SK-N-SH (cell line): ENCODE measurements at regions not wholly inside any gene's neighbourhood (a gene's known extent, or its start where the extent isn't known, plus 50 kb on each side); places are given as distances from the start of the nearest gene placed in this dataset.

Source experiments
- CTCF ChIA-PET: fragments of 300-600, 350-600 bp; formaldehyde crosslinking; extraction: SDS; loops from one replicate; lab custom pipeline; 2021; lab: Yijun Ruan, JAX
- POLR2A ChIA-PET: fragments of 350-600 bp; sonication (Branson Sonifier 250); formaldehyde crosslinking; extraction: SDS; loops from one replicate; lab custom pipeline; 2020; ENCODE audit warnings: antibody characterized with exemption, inconsistent platforms; lab: Yijun Ruan, JAX
- DNase-seq: peaks from one replicate; pipeline ENCODE4 v3.0.0; 2012
- H2AFZ ChIP-seq: fragments of 200-600 bp; sonication (generic); 2 replicates; pipeline ENCODE4 v1.8.1; 2016; ENCODE audit warnings: antibody characterized with exemption, mild to moderate bottlenecking, low read depth
- H3F3A ChIP-seq: fragments of 200-600 bp; sonication (generic); replicated peaks from 2 replicates; pipeline ENCODE3; 2016; ENCODE audit warnings: antibody characterized with exemption, mild to moderate bottlenecking; ENCODE audit not compliant: insufficient read depth
- H3K27ac ChIP-seq, 2 experiments: fragments of 200-500 bp in 1 of 2; fragments of 200-600 bp in 1 of 2; sonication (Bioruptor generic) in 1 of 2; sonication (generic), shearing (Covaris generic) in 1 of 2; 2 replicates each; pipeline versions ENCODE4 v1.5.1 to v1.6.1; 2014 to 2016; ENCODE audit warnings: low read depth in 2 of 2, inconsistent platforms in 1 of 2, low read length in 1 of 2, mild to moderate bottlenecking in 1 of 2, mixed read lengths in 1 of 2
- H3K27me3 ChIP-seq: fragments of 200-600 bp; sonication (generic), shearing (Covaris generic); 2 replicates; pipeline ENCODE4 v1.6.1; 2016; ENCODE audit warnings: mixed run types; ENCODE audit not compliant: insufficient read depth
- H3K36me3 ChIP-seq, 2 experiments: fragments of 200-500 bp in 1 of 2; fragments of 200-600 bp in 1 of 2; sonication (Bioruptor generic) in 1 of 2; sonication (generic) in 1 of 2; replicated peaks in 1 of 2; 2 replicates each; pipeline versions ENCODE3 to v1.5.1; 2014 to 2016; ENCODE audit warnings: low read length in 1 of 2, mild to moderate bottlenecking in 1 of 2; ENCODE audit not compliant: insufficient read depth in 2 of 2, control insufficient read depth in 1 of 2
- H3K4me1 ChIP-seq, 2 experiments: fragments of 200-500 bp in 1 of 2; fragments of 200-600 bp in 1 of 2; sonication (Bioruptor generic) in 1 of 2; sonication (generic), shearing (Covaris generic) in 1 of 2; 2 replicates each; pipeline versions ENCODE4 v1.5.1 to v1.6.1; 2014 to 2016; ENCODE audit warnings: low read depth in 1 of 2, low read length in 1 of 2, mixed run types in 1 of 2; ENCODE audit not compliant: insufficient read depth in 2 of 2, control insufficient read depth in 1 of 2
- H3K4me2 ChIP-seq: fragments of 200-600 bp; sonication (generic), shearing (Covaris generic); 2 replicates; pipeline ENCODE4 v1.6.1; 2017; ENCODE audit warnings: mixed run types
- H3K4me3 ChIP-seq, 2 experiments: fragments of 200-500 bp in 1 of 2; fragments of 200-600 bp in 1 of 2; sonication (Bioruptor generic) in 1 of 2; sonication (generic), shearing (Covaris generic) in 1 of 2; 2 replicates each; pipeline versions ENCODE4 v1.5.1 to v1.8.1; 2014 to 2016; ENCODE audit warnings: low read depth in 2 of 2, inconsistent platforms in 1 of 2, low read length in 1 of 2, mild to moderate bottlenecking in 1 of 2, mixed read lengths in 1 of 2, moderate library complexity in 1 of 2
- H3K79me2 ChIP-seq: fragments of 200-600 bp; sonication (generic); 2 replicates; pipeline ENCODE4 v1.8.1; 2017; ENCODE audit warnings: mild to moderate bottlenecking; ENCODE audit not compliant: insufficient read depth
- H3K9ac ChIP-seq: fragments of 200-600 bp; sonication (generic); 2 replicates; pipeline ENCODE4 v1.6.1; 2017; ENCODE audit warnings: mixed run types
- H3K9me2 ChIP-seq: fragments of 200-600 bp; sonication (generic); 2 replicates; pipeline ENCODE4 v1.6.1; 2017; ENCODE audit warnings: mixed run types
- H3K9me3 ChIP-seq: fragments of 200-600 bp; sonication (generic); 2 replicates; pipeline ENCODE4 v1.6.1; 2017; ENCODE audit warnings: mixed run types, mild to moderate bottlenecking, moderate library complexity
- H4K20me1 ChIP-seq: fragments of 200-600 bp; sonication (generic); 2 replicates; pipeline ENCODE4 v1.6.1; 2017; ENCODE audit warnings: mild to moderate bottlenecking, mixed run types; ENCODE audit not compliant: insufficient read depth
- CHD2 ChIP-seq: fragments of 150-350 bp; IDR thresholded peaks from 2 replicates; pipeline ENCODE4 v1.6.1; 2018; ENCODE audit warnings: low read length; ENCODE audit not compliant: partially characterized antibody
- ELF1 ChIP-seq: IDR thresholded peaks from 2 replicates; pipeline ENCODE4 v1.4.0; 2012
- EP300 ChIP-seq, 2 experiments: IDR thresholded peaks; 2 replicates each; pipeline versions ENCODE4 v1.4.0 to v1.6.1; 2012; ENCODE audit warnings: borderline replicate concordance in 1 of 2, low read depth in 1 of 2, low read length in 1 of 2
- EZH2phosphoT487 ChIP-seq: fragments of 200-600 bp; sonication (generic); IDR thresholded peaks from 2 replicates; pipeline ENCODE4 v1.6.1; 2017; ENCODE audit warnings: low read depth, mixed run types, mild to moderate bottlenecking, antibody characterized with exemption, moderate library complexity, borderline replicate concordance
- FOSL2 ChIP-seq: IDR thresholded peaks from 2 replicates; pipeline ENCODE4 v1.4.0; 2012; ENCODE audit warnings: low read depth, mild to moderate bottlenecking, moderate library complexity, borderline replicate concordance
- FOXJ3 ChIP-seq: sonication (generic); formaldehyde crosslinking; IDR thresholded peaks from 2 replicates; pipeline ENCODE4 v1.5.1; 2020; ENCODE audit warnings: mild to moderate bottlenecking, missing genetic modification reagents
- FOXM1 ChIP-seq: IDR thresholded peaks from 2 replicates; pipeline ENCODE4 v1.4.0; 2012; ENCODE audit warnings: low read depth, mild to moderate bottlenecking
- GABPA ChIP-seq: IDR thresholded peaks from 2 replicates; pipeline ENCODE4 v1.4.0; 2012; ENCODE audit warnings: low read depth, mild to moderate bottlenecking
- GATA2 ChIP-seq: sonication (generic); formaldehyde crosslinking; IDR thresholded peaks from 2 replicates; pipeline ENCODE4 v1.5.0; 2020; ENCODE audit warnings: mild to moderate bottlenecking, missing genetic modification reagents
- JUND ChIP-seq: IDR thresholded peaks from 2 replicates; pipeline ENCODE4 v1.4.0; 2012
- MEF2A ChIP-seq: IDR thresholded peaks from 2 replicates; pipeline ENCODE4 v1.4.0; 2012; ENCODE audit warnings: low read depth, borderline replicate concordance
- MXI1 ChIP-seq: IDR thresholded peaks from 2 replicates; pipeline ENCODE4 v1.6.1; 2012; ENCODE audit warnings: mild to moderate bottlenecking, low read depth, low read length, improper control_type of control experiment
- NRF1 ChIP-seq: IDR thresholded peaks from 2 replicates; pipeline ENCODE4 v1.6.1; 2012; ENCODE audit warnings: low read depth, mild to moderate bottlenecking, low read length
- POLR2AphosphoS5 ChIP-seq: IDR thresholded peaks from 2 replicates; pipeline ENCODE4 v1.6.1; 2012; ENCODE audit warnings: low read depth, low read length
- RAD21 ChIP-seq: IDR thresholded peaks from 2 replicates; pipeline ENCODE4 v1.6.1; 2012; ENCODE audit warnings: mild to moderate bottlenecking, low read length
- RCOR1 ChIP-seq: fragments of 150-350 bp; IDR thresholded peaks from 2 replicates; pipeline ENCODE4 v1.6.1; 2017; ENCODE audit warnings: antibody characterized with exemption, low read length
- RXRA ChIP-seq: IDR thresholded peaks from 2 replicates; pipeline ENCODE4 v1.4.0; 2012; ENCODE audit warnings: low read depth, mild to moderate bottlenecking, borderline replicate concordance
- SMC3 ChIP-seq: IDR thresholded peaks from 2 replicates; pipeline ENCODE4 v1.6.1; 2012; ENCODE audit warnings: low read depth, low read length, improper control_type of control experiment
- USF1 ChIP-seq: IDR thresholded peaks from 2 replicates; pipeline ENCODE4 v1.4.0; 2012; ENCODE audit warnings: low read depth, borderline replicate concordance
- USF2 ChIP-seq: fragments of 150-350 bp; IDR thresholded peaks from 2 replicates; pipeline ENCODE4 v1.6.1; 2017; ENCODE audit warnings: antibody characterized with exemption, low read length, low read depth, borderline replicate concordance
- YY1 ChIP-seq: IDR thresholded peaks from 2 replicates; pipeline ENCODE4 v1.4.0; 2012; ENCODE audit warnings: low read depth, mild to moderate bottlenecking
- ZBTB33 ChIP-seq: IDR thresholded peaks from 2 replicates; pipeline ENCODE4 v1.4.0; 2012; ENCODE audit warnings: low read depth, borderline replicate concordance
- WGBS: methylation state at CpG from one replicate; pipeline ENCODE4 v1.1.6; 2017; ENCODE audit warnings: low lambda C conversion rate; 5-methylcytosine and 5-hydroxymethylcytosine counted together

- no peak for TF ChIP-seq ZBTB33
- no peak for TF ChIP-seq RXRA
- TF ChIP-seq CHD2, result no peak
- no peak for TF ChIP-seq FOSL2
- no peak for TF ChIP-seq GATA2 (CRISPR knock-in tag)
- TF ChIP-seq JUND, result no peak
- no peak for TF ChIP-seq ELF1
- TF ChIP-seq GABPA, result no peak
- TF ChIP-seq MEF2A, result no peak
- no peaks in the 10 kb centered on the region for H3F3A ChIP-seq
- 57% methylated on average over 8 of the region's 9 CpGs for WGBS
- H3K36me3 ChIP-seq, result no peaks in the 10 kb centered on the region
- CTCF ChIA-PET, result interaction anchor here (0.8 to 0.9 kb wide), 2 partner anchors 14 to 156 kb away, joined by 3 read pairs; no protein-coding TSS in a partner anchor
- H3K9me2 ChIP-seq, result no peaks in the 10 kb centered on the region
- no peak overlapping the region for H3K9ac ChIP-seq
- H3K79me2 ChIP-seq, result no peaks in the 10 kb centered on the region
- H3K27ac ChIP-seq, result peak overlapping the region in 1 of 2 experiments; percentile 98; a peak in 2 of 4 replicates
- POLR2A ChIA-PET, result interaction anchor here (1.0 to 1.4 kb wide), 2 partner anchors 87 to 220 kb away, joined by 3 to 8 read pairs; no protein-coding TSS in a partner anchor
- H2AFZ ChIP-seq, result no peak overlapping the region
- no peaks in the 10 kb centered on the region for H3K27me3 ChIP-seq
- no peaks in the 10 kb centered on the region for H4K20me1 ChIP-seq
- H3K4me3 ChIP-seq, result no peak overlapping the region
- H3K4me2 ChIP-seq, result no peak overlapping the region
- H3K9me3 ChIP-seq, result no peaks in the 10 kb centered on the region
- peaks cover 0 to 55% of the 10 kb centered on the region in 2 experiments; a peak in 2 of 4 replicates for H3K4me1 ChIP-seq
- no peak for DNase-seq
Observed at GRCh38 chr16:88281858-88282563, 100.7 kb upstream of the ZNF469 start.

- 33% methylated on average over 21 of the region's 21 CpGs for WGBS
- Histone ChIP-seq H3K79me2 (no peaks in the 10 kb centered on the region), H3K9me3 (no peaks in the 10 kb centered on the region), H3K4me1 (peaks cover 0 to 55% of the 10 kb centered on the region in 2 experiments; a peak in 2 of 4 replicates), H3F3A (no peaks in the 10 kb centered on the region), H3K9ac (no peak overlapping the region), H3K4me3 (no peak overlapping the region; a peak in 1 of 4 replicates), H3K27me3 (no peaks in the 10 kb centered on the region), H3K36me3 (no peaks in the 10 kb centered on the region), H3K9me2 (no peaks in the 10 kb centered on the region), H3K4me2 (no peak overlapping the region)
- CTCF ChIA-PET, result interaction anchor here (0.8 to 0.9 kb wide), 2 partner anchors 13 to 155 kb away, joined by 3 read pairs; no protein-coding TSS in a partner anchor
- DNase-seq, result peak; percentile 86
- no peak for TF ChIP-seq NRF1
- peak; percentile 72; the same call in 1 of the 2 replicates for TF ChIP-seq MXI1
- no peak for TF ChIP-seq USF1
- TF ChIP-seq EP300 (IDR thresholded peaks at IDR 0.05; ENCODE audit: borderline replicate concordance in 1 of 2, low read depth in 1 of 2, low read length in 1 of 2), result peak in 1 of 2 experiments; percentile 89; a peak in 2 of 4 replicates
- peak; percentile 77 for TF ChIP-seq GATA2 (CRISPR knock-in tag)
- 0 out of 2 replicates have a peak, but pooled peaks have one; percentile 5 for TF ChIP-seq SMC3
- no peak for TF ChIP-seq YY1
- no peak for TF ChIP-seq POLR2AphosphoS5
- no peak for TF ChIP-seq USF2
- no peak for TF ChIP-seq FOXM1
- peak; percentile 61 for TF ChIP-seq CHD2
- TF ChIP-seq RCOR1, result peak; percentile 78; the same call in 1 of the 2 replicates
- no peak for TF ChIP-seq EZH2phosphoT487
- TF ChIP-seq JUND, result no peak
- peak; percentile 40 for TF ChIP-seq FOXJ3 (CRISPR knock-in tag)
- TF ChIP-seq RAD21, result peak; percentile 49
- TF ChIP-seq FOSL2, result no peak
- TF ChIP-seq, all 33 proteins: peak for 8
- POLR2A ChIA-PET, result interaction anchor here (1.0 to 1.4 kb wide), 2 partner anchors 88 to 221 kb away, joined by 3 to 8 read pairs; no protein-coding TSS in a partner anchor
- H4K20me1 ChIP-seq, result no peaks in the 10 kb centered on the region
- peak overlapping the region in 1 of 2 experiments; percentile 98; a peak in 2 of 4 replicates for H3K27ac ChIP-seq
- H2AFZ ChIP-seq, result no peak overlapping the region
Observed at GRCh38 chr16:88282564-88283395, 100.0 kb upstream of the ZNF469 start.
